ENCODE measurements at regions not wholly inside any gene's neighbourhood (a gene's known extent, or its start where the extent isn't known, plus 50 kb on each side); places are given as distances from the start of the nearest gene placed in this dataset.

GRCh38 chr12:116398193-116398592 is 120.7 kb upstream of the MED13L start:
- no peaks in the 10 kb centered on the region for H3K27me3 ChIP-seq (ENCODE audit: control insufficient read depth in 3 of 3, insufficient read depth in 3 of 3, low read length in 2 of 3)
- no peaks in the 10 kb centered on the region for H3K4me1 ChIP-seq (ENCODE audit: control insufficient read depth in 5 of 5, insufficient read depth in 5 of 5, low read length in 5 of 5)
- ATAC-seq (ENCODE audit: insufficient read depth, low FRiP score) (no peak), DNase-seq (no peak)
- H3K9me3 ChIP-seq (ENCODE audit: control insufficient read depth in 4 of 4, insufficient read depth in 3 of 4, low read length in 3 of 4) = peaks cover 0 to 5% (median 2%) of the 10 kb centered on the region in 4 donors
- no peak overlapping the region for H3K9ac ChIP-seq (ENCODE audit: insufficient read depth in 1 of 2, low read length in 2 of 2)
- H3K27ac ChIP-seq (ENCODE audit: low read depth in 1 of 2, low read length in 1 of 2) = no peak overlapping the region
- no peak for TF ChIP-seq CTCF (IDR thresholded peaks at IDR 0.05; ENCODE audit: control extremely low read depth, extremely low read depth)
- no peaks in the 10 kb centered on the region for H3K36me3 ChIP-seq (ENCODE audit: control insufficient read depth in 4 of 4, insufficient read depth in 4 of 4, low read length in 4 of 4)
- H3K4me3 ChIP-seq = no peak overlapping the region

GRCh38 chr12:116399055-116399454 is 121.6 kb upstream of the MED13L start:
- no peak overlapping the region for H3K9ac ChIP-seq (ENCODE audit: insufficient read depth in 1 of 2, low read length in 2 of 2)
- H3K36me3 ChIP-seq (ENCODE audit: control insufficient read depth in 4 of 4, insufficient read depth in 4 of 4, low read length in 4 of 4) = no peaks in the 10 kb centered on the region
- H3K27me3 ChIP-seq (ENCODE audit: control insufficient read depth in 3 of 3, insufficient read depth in 3 of 3, low read length in 2 of 3) = no peaks in the 10 kb centered on the region
- ATAC-seq (ENCODE audit: insufficient read depth, low FRiP score) (no peak), DNase-seq (no peak)
- 90% methylated on average over 1 of the region's 1 CpG for WGBS, 2 donors
- peaks cover 0 to 5% (median 2%) of the 10 kb centered on the region in 4 donors for H3K9me3 ChIP-seq (ENCODE audit: control insufficient read depth in 4 of 4, insufficient read depth in 3 of 4, low read length in 3 of 4)
- no peak for TF ChIP-seq CTCF (IDR thresholded peaks at IDR 0.05; ENCODE audit: control extremely low read depth, extremely low read depth)
- H3K4me1 ChIP-seq (ENCODE audit: control insufficient read depth in 5 of 5, insufficient read depth in 5 of 5, low read length in 5 of 5) = no peaks in the 10 kb centered on the region
- H3K4me3 ChIP-seq = no peak overlapping the region
- no peak overlapping the region for H3K27ac ChIP-seq (ENCODE audit: low read depth in 1 of 2, low read length in 1 of 2)

- no peak overlapping the region for H3K4me3 ChIP-seq
- no peak for DNase-seq
- WGBS, 2 donors = 46 to 52% methylated on average over 4 of the region's 4 CpGs
- peaks cover 0 to 5% (median 2%) of the 10 kb centered on the region in 4 donors for H3K9me3 ChIP-seq (ENCODE audit: control insufficient read depth in 4 of 4, insufficient read depth in 3 of 4, low read length in 3 of 4)
- H3K4me1 ChIP-seq (ENCODE audit: control insufficient read depth in 5 of 5, insufficient read depth in 5 of 5, low read length in 5 of 5) = peaks cover 0 to 6% (median 1%) of the 10 kb centered on the region in 5 donors
- peak; percentile 58 for ATAC-seq (ENCODE audit: insufficient read depth, low FRiP score)
- no peak for TF ChIP-seq CTCF (IDR thresholded peaks at IDR 0.05; ENCODE audit: control extremely low read depth, extremely low read depth)
- H3K27me3 ChIP-seq (ENCODE audit: control insufficient read depth in 3 of 3, insufficient read depth in 3 of 3, low read length in 2 of 3) = no peaks in the 10 kb centered on the region
- peak overlapping the region in 1 of 2 donors; percentile 45 for H3K27ac ChIP-seq (ENCODE audit: low read depth in 1 of 2, low read length in 1 of 2)
- no peaks in the 10 kb centered on the region for H3K36me3 ChIP-seq (ENCODE audit: control insufficient read depth in 4 of 4, insufficient read depth in 4 of 4, low read length in 4 of 4)
- no peak overlapping the region for H3K9ac ChIP-seq (ENCODE audit: insufficient read depth in 1 of 2, low read length in 2 of 2)
These were observed 123.3 kb upstream of the MED13L start for GRCh38 chr12:116400636-116401372.

- no peaks in the 10 kb centered on the region for H3K27me3 ChIP-seq (ENCODE audit: control insufficient read depth in 3 of 3, insufficient read depth in 3 of 3, low read length in 2 of 3)
- no peak overlapping the region for H3K9ac ChIP-seq (ENCODE audit: insufficient read depth in 1 of 2, low read length in 2 of 2)
- ATAC-seq (ENCODE audit: insufficient read depth, low FRiP score) (no peak), DNase-seq (no peak)
- TF ChIP-seq CTCF (IDR thresholded peaks at IDR 0.05; ENCODE audit: control extremely low read depth, extremely low read depth) = no peak
- no peak overlapping the region for H3K4me3 ChIP-seq
- H3K4me1 ChIP-seq (ENCODE audit: control insufficient read depth in 5 of 5, insufficient read depth in 5 of 5, low read length in 5 of 5) = peaks cover 0 to 9% (median 3%) of the 10 kb centered on the region in 5 donors
- H3K36me3 ChIP-seq (ENCODE audit: control insufficient read depth in 4 of 4, insufficient read depth in 4 of 4, low read length in 4 of 4) = no peaks in the 10 kb centered on the region
- 92% methylated on average over 3 of the region's 3 CpGs for WGBS, 2 donors
- H3K27ac ChIP-seq (ENCODE audit: low read depth in 1 of 2, low read length in 1 of 2) = no peak overlapping the region
- H3K9me3 ChIP-seq (ENCODE audit: control insufficient read depth in 4 of 4, insufficient read depth in 3 of 4, low read length in 3 of 4) = peaks cover 0 to 5% (median 2%) of the 10 kb centered on the region in 4 donors
These were observed 124.1 kb upstream of the MED13L start for GRCh38 chr12:116401565-116401964.

Data from lung (tissue), 11 donors.